ENCODE measurements at regions not wholly inside any gene's neighbourhood (a gene's known extent, or its start where the extent isn't known, plus 50 kb on each side); places are given as distances from the start of the nearest gene placed in this dataset.

DNA sequence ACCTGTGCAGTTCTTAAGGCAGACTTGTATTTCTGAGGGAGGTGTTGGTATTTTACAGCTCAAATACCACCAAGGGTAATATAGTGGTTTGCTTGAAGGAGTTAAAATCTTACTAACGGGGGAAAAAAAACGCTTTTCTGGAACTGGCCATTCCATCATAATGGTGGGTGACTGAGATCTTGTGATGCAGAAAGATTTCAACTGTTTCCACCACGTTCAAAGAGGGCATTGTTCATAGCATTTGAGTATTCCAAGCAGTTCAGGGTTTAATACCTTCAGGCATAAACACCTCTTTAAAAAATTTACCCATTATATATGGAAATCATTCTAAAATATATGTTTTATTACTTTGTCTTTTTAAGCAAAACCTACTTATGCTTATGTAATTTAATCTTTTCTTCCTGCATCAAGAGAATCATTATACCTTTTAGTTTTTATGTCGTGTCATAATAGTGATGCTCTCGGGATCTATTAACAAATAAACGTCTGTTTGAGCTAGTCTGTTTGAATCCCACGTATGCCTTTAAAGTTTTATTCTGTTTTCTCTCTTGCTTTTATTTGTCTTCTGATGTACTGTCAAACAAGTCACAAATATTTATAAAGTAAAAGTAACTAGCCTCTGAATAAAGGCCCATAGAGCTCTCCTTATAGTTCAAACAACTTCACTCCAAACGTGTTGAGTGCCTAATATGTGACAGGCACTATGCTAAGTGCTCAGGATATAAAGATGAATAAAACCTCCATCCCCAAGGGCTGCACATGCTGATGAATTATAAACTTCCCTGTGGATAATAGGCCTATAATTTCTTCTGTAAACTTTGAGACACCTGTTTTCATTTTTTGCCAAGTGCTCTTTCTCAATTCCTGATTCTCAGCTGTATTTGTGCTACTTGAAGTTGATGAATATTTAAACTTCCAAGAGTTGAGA lies 298.8 kb upstream of the FERMT1 start:
- DNase-seq (ENCODE audit: low spot score) = no peak

DNA sequence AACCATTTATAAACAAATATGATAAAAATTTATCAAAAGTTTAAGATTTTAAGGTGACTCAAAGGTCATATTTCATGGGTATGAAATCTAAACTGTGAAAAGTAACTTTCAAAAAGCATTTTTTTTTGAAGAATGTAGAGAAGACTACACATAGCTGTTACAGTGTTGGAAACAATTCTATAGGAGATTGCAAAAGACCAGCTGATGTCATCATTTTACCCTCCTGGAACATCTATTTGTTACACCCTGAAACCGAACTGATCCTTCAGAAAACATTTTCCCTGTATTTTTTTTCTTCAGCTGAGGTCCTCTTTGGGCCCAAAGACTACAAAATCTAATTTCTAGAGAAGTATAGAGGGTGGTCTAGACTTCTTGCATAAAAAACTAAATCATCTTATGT lies 297.5 kb upstream of the FERMT1 start:
- DNase-seq (ENCODE audit: low spot score) = no peak

DNA sequence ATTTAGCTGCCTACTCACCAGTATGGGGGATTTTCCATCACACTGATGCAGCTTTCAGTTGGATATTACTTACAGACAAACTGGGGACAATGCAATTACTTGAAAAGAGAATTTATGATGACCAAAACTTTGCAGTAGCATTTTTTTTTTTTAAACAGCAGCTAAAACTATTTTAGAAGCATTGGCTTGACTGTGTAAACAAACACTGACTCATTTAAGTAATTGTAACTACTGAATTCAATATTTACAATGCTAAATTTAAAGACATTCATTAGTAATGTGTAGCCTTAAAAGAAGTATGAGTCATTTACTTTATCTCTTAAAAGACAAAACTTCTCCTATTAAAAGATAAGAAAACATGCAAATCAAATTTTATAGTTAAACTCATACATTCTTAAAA lies 295.9 kb upstream of the FERMT1 start:
- no peak for DNase-seq (ENCODE audit: low spot score)

- DNase-seq (ENCODE audit: low spot score) = no peak
Observed at GRCh38 chr20:6416371-6416770, 293.5 kb upstream of the FERMT1 start.

- DNase-seq (ENCODE audit: low spot score) = no peak
Observed at GRCh38 chr20:6411651-6412050, 288.8 kb upstream of the FERMT1 start.

- no peak for DNase-seq (ENCODE audit: low spot score)
Observed at GRCh38 chr20:6410721-6411120, 287.9 kb upstream of the FERMT1 start.

DNA sequence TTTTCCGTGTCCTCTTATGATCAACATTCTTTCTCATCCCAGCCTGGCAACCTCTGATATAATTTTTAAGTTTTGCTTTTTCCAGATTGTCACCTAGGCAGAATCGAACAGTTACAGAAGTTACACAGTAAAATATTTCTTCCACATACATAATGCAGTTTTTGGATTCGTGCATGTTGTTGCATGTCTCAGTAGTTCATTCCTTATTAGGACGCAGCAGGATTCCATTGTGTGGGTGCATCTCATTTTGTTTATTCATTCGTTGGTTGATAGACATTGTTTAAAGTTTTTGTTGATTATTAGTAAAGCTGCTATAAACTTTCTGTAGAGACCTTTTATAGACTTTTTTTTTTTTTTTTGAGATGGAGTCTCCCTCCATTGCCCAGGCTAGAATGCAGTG lies 284.3 kb upstream of the FERMT1 start:
- no peak for DNase-seq (ENCODE audit: low spot score)

GRCh38 chr20:6401893-6402557 lies 279.2 kb upstream of the FERMT1 start:
- DNase-seq (ENCODE audit: low spot score) = no peak

DNA sequence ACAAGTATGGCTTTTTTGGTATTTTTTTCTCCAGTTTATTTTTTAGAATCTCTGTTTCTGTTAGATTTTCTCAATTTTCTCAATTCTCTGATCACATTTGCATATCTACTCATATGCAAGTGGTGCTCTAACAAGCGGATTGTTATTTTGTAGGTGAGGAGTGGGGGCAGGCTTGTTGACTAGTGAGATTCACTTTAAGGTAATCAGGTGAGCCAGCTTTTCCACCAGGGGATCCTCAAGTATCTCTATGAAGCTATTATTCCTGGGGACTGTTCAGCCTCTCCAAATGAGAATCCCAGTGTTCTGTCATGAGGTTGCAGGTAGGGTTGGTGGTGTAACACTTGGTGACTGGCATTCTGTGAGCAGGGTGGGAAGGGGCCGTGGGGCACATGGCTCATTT lies 274.3 kb upstream of the FERMT1 start:
- DNase-seq (ENCODE audit: low spot score) = no peak

- peak; percentile 72 for DNase-seq (ENCODE audit: low spot score)
Observed at GRCh38 chr20:6395695-6396094, 272.9 kb upstream of the FERMT1 start.

DNA sequence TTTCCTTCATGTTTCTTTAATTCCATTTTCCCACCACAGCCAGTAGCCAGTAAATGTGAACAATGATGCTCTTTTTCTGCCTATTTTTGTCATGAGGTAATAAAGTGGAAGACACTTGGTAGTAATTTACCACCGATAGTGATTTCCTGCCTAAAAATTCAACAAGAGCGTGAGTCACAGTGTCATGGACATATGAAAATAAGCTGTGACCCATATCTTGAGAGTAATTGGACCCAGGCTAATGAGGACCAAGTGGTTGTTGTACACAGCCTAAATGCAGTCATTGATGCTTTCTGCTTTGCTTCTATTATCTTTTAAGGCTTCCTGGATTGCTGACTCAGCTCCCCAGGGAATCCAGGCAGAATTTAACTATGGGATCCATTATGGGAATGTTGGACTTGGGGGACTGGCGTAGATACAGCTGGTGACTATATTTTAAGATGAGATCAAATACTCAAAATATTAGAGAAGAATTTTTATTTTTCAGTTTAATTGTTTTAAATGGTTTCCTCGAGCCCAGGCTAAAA lies 265.9 kb upstream of the FERMT1 start:
- peak; percentile 3 for DNase-seq (ENCODE audit: low spot score)

- DNase-seq (ENCODE audit: low spot score) = no peak
Observed at GRCh38 chr20:6384956-6385486, 262.2 kb upstream of the FERMT1 start.

- no peak for DNase-seq (ENCODE audit: low spot score)
Observed at GRCh38 chr20:6384380-6384779, 261.6 kb upstream of the FERMT1 start.

DNA sequence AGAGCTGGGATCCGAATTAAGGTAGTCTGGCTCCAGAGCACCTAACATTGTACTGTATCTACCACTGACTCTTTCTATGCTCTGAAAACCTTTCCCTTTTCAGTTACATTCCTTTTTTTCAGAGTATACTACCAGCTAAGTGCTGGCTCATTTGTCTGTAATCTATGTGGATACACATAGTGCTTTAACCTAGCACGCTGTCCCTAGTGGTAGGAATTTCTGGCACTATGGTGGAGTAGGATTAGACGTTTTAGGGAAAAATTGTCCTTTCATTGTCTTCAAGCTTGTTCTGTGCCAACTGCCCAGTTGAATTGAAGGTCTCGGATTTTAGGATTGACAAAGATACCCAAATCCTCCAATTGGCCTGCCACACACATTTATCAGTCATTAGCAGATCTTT lies 259.1 kb upstream of the FERMT1 start:
- peak; percentile 29 for DNase-seq (ENCODE audit: low spot score)

GRCh38 chr20:6362245-6362644 lies 239.4 kb upstream of the FERMT1 start:
- no peak for DNase-seq (ENCODE audit: low spot score)

GRCh38 chr20:6360766-6361165 lies 237.9 kb upstream of the FERMT1 start:
- no peak for DNase-seq (ENCODE audit: low spot score)

GRCh38 chr20:6355754-6356451 lies 233.1 kb upstream of the FERMT1 start:
- DNase-seq (ENCODE audit: low spot score) = no peak

- no peak for DNase-seq (ENCODE audit: low spot score)
Observed at GRCh38 chr20:6348908-6349307, 226.1 kb upstream of the FERMT1 start.

DNA sequence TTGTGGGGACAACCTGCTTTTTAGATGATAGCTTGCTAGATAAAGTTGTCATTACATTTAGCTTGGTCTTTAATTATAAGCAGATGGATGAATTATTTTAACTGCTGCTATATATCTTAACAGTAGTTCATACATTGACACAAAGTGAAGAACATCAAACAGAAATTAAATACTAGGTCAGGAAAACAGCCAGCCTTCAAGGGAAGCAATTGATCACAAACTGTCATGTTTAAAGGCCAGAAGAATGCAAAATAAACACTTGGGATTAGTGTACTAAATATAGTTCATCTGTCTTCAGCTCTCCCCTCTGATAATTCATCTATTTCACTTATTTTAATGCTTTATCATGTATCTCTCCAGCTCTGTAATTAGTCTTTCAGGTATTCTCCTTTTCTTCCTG lies 225.1 kb upstream of the FERMT1 start:
- DNase-seq (ENCODE audit: low spot score) = no peak

- DNase-seq (ENCODE audit: low spot score) = no peak
Observed at GRCh38 chr20:6341491-6341890, 218.7 kb upstream of the FERMT1 start.

GRCh38 chr20:6339176-6339575 lies 216.3 kb upstream of the FERMT1 start:
- DNase-seq (ENCODE audit: low spot score) = no peak

GRCh38 chr20:6333110-6333509 lies 210.3 kb upstream of the FERMT1 start:
- DNase-seq (ENCODE audit: low spot score) = peak; percentile 9

Data from kidney tubule cell (primary cell).